ENCODE measurements at regions not wholly inside any gene's neighbourhood (a gene's known extent, or its start where the extent isn't known, plus 50 kb on each side); places are given as distances from the start of the nearest gene placed in this dataset.

GRCh38 chr9:28332648-28333047, 759.4 kb upstream of the C9orf72 start:
- no peak for DNase-seq (ENCODE audit: low spot score)

- DNase-seq (ENCODE audit: low spot score) = no peak
Measured at GRCh38 chr9:28341913-28342312, 768.6 kb upstream of the C9orf72 start.

- DNase-seq (ENCODE audit: low spot score) = no peak
Measured at GRCh38 chr9:28342815-28343338, 769.6 kb upstream of the C9orf72 start.

- DNase-seq (ENCODE audit: low spot score) = no peak
Measured at GRCh38 chr9:28363151-28363562, 789.9 kb upstream of the C9orf72 start.

GRCh38 chr9:28365020-28365640, 791.8 kb upstream of the C9orf72 start:
- no peak for DNase-seq (ENCODE audit: low spot score)

GRCh38 chr9:28365728-28366127, 792.4 kb upstream of the C9orf72 start:
- DNase-seq (ENCODE audit: low spot score) = no peak

GRCh38 chr9:28378231-28378630, 805.0 kb upstream of the C9orf72 start:
- DNase-seq (ENCODE audit: low spot score) = no peak

GRCh38 chr9:28379082-28379481, 805.8 kb upstream of the C9orf72 start:
- no peak for DNase-seq (ENCODE audit: low spot score)

- DNase-seq (ENCODE audit: low spot score) = no peak
Measured at GRCh38 chr9:28389411-28389810, 816.1 kb upstream of the C9orf72 start.

GRCh38 chr9:28394774-28395173, 821.5 kb upstream of the C9orf72 start:
- DNase-seq (ENCODE audit: low spot score) = no peak

GRCh38 chr9:28396058-28396457, 822.8 kb upstream of the C9orf72 start:
- DNase-seq (ENCODE audit: low spot score) = no peak

GRCh38 chr9:28407351-28407750, 834.1 kb upstream of the C9orf72 start:
- no peak for DNase-seq (ENCODE audit: low spot score)

- DNase-seq (ENCODE audit: low spot score) = no peak
Measured at GRCh38 chr9:28409919-28410318, 836.6 kb upstream of the C9orf72 start.

GRCh38 chr9:28410411-28410810, 837.1 kb upstream of the C9orf72 start:
- DNase-seq (ENCODE audit: low spot score) = no peak

GRCh38 chr9:28413471-28413870, 840.2 kb upstream of the C9orf72 start:
- no peak for DNase-seq (ENCODE audit: low spot score)

- no peak for DNase-seq (ENCODE audit: low spot score)
Measured at GRCh38 chr9:28423255-28423654, 850.0 kb upstream of the C9orf72 start.

GRCh38 chr9:28435456-28435855, 862.2 kb upstream of the C9orf72 start:
- no peak for DNase-seq (ENCODE audit: low spot score)

GRCh38 chr9:28439688-28440087, 866.4 kb upstream of the C9orf72 start:
- no peak for DNase-seq (ENCODE audit: low spot score)

- DNase-seq (ENCODE audit: low spot score) = no peak
Measured at GRCh38 chr9:28443461-28443860, 870.2 kb upstream of the C9orf72 start.

- no peak for DNase-seq (ENCODE audit: low spot score)
Measured at GRCh38 chr9:28444637-28445036, 871.4 kb upstream of the C9orf72 start.

GRCh38 chr9:28445211-28445610, 871.9 kb upstream of the C9orf72 start:
- no peak for DNase-seq (ENCODE audit: low spot score)

GRCh38 chr9:28453918-28454317, 880.6 kb upstream of the C9orf72 start:
- no peak for DNase-seq (ENCODE audit: low spot score)

GRCh38 chr9:28456861-28457260, 883.6 kb upstream of the C9orf72 start:
- no peak for DNase-seq (ENCODE audit: low spot score)

GRCh38 chr9:28464481-28465216, 891.4 kb upstream of the C9orf72 start:
- no peak for DNase-seq (ENCODE audit: low spot score)

Measured in HuH-7.5 (cell line).